ENCODE measurements at regions not wholly inside any gene's neighbourhood (a gene's known extent, or its start where the extent isn't known, plus 50 kb on each side); places are given as distances from the start of the nearest gene placed in this dataset.
"Not testable (repeated sequence)": the region's sequence is repeated elsewhere in the genome, so short reads cannot be mapped to it uniquely, and the experiment has no call there.

DNA sequence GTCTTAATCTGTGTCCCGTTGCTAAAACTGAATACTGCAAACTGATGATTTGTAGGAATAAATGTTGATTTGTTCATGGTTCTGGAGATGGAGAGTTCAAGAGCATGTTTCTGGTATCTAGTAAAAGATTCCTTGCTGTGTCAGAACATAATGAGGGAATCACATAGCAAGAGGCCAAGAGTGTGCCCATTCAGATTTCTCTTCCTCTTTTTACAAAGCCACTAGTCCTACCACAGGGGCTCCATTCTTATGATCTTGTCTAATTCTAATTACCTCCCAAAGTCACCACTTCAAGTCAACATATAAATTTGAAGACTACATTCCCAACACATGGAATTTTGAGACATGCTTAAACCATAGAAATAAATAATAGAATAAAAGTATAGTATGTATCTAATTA, 608.8 kb upstream of the EPHA5 start:
- no peak for DNase-seq (ENCODE audit: low read depth in 2 of 2)

DNA sequence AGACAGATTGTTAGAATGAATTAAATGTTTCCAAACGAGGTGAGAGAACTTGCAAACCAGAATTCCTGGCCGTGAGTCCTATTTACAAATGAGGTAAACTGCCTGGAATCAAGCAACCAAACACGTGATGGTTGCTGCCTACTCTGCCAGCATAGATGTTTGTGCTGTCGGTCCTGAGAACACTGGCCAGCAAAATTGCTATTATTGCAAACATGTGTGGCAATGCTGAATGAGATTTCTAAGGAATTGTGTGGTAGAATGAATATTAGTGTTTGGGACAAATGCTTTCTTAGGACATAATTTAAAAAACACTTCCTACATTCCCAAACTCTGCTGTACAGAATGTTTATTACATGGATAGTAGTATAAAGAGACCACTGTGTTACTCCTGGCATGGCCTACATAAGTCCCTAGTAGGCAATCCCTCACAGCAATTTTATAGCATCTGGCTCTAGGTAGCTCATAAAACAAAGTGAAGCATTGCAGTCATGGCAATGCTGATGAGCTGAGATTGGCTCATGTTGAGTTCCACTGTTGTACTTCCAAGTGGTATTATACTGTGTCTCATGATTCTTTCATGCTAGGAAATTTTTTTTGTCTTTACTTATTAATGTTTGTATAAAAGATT, 605.2 kb upstream of the EPHA5 start:
- DNase-seq (ENCODE audit: low read depth in 2 of 2), result no peak

DNA sequence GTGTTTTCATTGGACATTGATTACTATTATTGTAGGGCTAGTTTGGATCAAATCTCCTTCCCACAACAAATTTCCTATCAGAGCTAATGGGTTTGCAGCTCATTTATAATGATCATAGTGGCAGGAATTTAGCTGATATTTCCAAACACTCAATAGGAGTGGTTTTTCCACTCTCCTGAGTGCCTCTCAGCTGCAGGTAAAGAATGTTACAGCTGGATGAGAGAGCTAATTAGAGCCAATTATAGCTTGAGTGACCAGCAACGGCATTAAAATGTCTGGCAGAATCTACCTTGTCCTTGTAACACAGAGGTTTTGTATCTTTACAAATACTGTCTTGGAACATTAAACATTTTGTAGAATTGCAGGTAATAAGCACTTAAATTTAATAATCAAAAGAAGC, 602.8 kb upstream of the EPHA5 start:
- no peak for DNase-seq (ENCODE audit: low read depth in 2 of 2)

DNA sequence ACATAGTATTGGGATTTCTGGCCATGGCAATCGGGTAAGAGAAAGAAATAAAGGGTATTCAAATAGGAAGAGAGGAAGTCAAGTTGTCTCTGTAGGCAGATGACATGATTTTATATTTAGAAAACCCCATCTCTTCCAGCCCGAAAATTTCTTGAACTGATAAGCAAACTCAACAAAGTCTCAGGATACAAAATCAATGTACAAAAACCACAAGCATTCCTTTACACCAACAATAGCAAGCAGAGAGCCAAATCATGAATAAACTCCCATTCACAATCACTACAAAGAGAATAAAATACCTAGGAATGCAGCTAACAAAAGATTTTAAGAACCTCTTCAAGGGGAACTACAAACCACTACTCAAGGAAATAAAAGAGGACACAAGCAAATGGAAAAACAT, 600.1 kb upstream of the EPHA5 start:
- DNase-seq (ENCODE audit: low read depth in 2 of 2), result not testable (repeated sequence)

DNA sequence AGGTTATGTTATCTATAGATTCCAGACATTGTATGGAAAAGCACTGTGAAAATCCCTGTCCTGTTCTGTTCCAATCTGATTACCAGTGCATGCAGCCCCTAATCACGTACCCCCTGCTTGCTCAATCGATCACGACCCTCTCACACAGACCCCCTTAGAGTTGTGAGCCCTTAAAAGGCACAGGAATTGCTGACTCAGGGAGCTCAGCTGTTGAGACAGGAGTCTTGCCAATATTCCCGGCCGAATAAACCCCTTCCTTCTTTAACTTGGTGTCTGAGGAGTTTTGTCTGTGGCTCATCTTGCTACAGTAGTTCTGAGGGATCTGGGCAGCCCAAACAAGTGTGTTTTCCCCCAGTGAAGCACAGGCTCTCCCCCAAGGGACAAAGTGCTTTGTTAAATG, 596.3 kb upstream of the EPHA5 start:
- not testable (repeated sequence) for DNase-seq (ENCODE audit: low read depth in 2 of 2)

DNA sequence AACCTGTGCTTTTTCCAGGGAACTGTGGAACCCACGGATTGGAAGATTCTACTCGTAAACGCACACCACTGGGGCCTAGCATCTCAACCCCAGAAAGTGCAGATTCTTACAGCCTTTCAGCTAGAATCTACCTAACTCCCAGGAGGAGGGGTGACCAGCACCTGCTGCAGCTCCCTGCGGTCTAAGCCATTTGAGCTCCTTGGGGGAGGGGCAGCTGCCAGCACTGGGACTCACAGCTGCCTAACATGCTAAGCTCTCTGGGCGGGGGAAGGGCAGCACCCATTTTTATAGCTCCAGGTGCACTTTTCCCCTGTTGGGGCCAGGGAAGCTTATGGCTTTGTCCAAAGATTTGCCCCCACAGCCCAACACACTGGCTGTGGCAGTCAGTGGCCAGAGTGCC, 595.7 kb upstream of the EPHA5 start:
- DNase-seq (ENCODE audit: low read depth in 2 of 2), result no peak

DNA sequence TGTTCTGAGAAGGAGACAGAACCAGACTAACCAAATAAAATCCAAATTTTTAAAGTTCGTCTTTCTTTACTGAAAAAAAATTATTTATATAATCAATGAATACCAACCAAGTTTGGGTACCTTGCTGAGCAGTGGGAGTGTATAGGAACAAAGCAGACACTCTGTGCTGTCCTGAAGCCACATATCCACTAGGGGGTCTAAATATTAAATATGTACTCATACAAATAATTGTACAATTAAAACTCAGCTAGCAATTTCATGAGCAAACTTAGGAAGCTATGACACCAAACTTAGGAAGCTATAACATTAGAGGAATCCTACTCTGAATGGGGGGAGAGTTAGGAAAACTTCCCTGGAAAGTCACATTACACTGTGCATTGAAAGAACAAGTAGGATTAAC, 582.0 kb upstream of the EPHA5 start:
- DNase-seq (ENCODE audit: low read depth in 2 of 2), result no peak

DNA sequence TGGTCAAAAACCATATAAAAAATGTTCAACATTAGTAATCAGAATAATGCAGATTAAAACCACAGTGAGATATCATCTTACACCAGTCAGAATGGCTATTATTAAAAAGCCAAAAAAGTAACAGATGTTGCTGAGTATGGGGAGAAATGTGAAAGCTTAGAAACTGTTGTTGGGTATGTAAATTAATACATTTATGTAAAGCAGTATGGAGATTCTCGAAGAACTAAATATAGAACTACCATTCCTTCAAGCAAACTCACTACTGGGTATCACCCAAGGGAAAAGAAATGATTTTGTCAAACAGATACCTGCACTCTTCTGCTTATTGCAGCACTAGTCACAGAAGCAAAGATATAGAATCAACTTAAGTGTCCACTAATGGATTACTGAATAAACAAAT, 576.4 kb upstream of the EPHA5 start:
- DNase-seq (ENCODE audit: low read depth in 2 of 2), result no peak

DNA sequence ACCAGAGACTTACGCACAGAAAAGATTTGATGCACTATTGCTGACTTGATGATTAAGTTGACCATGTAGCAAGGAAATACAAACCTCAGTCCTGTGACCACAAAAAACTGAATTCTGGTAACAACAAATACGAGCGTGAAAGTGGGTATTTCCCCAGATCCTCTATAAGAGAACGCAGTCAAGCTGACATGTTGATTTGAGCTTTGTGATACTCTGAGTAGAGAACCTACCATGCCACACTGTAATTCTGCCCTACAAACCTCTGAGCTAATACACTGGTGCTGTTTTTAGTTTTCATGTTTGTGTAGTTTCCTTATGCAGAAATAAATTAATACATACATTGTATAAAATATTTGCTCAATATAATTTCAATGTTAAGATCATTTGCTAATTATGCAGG, 565.6 kb upstream of the EPHA5 start:
- no peak for DNase-seq (ENCODE audit: low read depth in 2 of 2)

DNA sequence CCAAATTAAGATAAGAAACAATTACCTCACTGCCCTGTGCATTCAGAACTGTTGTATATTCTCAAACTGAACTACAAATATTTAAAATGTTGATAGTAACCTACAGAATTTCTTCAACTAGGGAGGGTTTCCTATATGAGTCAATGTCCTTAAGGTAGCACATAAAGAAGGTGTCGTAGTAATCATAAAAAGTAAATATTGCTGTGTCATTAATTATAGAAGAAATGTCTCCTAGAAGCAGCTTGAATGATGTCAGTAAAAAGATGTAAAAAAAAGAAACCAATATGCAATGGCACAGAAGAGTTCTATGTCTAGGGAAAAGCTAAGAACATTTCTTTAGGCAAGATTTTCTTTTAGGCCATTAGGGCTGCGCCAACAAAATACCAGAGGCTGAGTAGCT, 559.6 kb upstream of the EPHA5 start:
- no peak for DNase-seq (ENCODE audit: low read depth in 2 of 2)

DNA sequence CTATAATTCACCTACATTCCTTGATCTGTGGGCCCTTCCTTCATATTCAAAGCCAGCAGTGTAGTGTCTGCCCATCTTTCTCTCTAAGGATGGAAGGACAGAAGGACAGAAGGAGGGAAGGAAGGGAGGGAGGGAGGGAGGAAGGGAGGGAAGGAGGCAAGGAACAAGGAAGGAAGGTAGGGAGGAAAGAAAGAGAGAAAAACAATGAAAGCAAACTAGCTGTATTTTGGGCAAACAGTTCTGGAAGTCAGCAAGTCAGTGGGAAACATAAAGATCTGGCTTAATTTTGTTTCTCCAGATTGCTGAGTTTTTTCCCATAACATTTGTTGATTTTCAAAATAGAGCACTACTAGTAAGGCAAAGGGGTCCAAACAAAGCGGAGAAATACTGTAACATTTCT, 555.2 kb upstream of the EPHA5 start:
- DNase-seq (ENCODE audit: low read depth in 2 of 2), result no peak

DNA sequence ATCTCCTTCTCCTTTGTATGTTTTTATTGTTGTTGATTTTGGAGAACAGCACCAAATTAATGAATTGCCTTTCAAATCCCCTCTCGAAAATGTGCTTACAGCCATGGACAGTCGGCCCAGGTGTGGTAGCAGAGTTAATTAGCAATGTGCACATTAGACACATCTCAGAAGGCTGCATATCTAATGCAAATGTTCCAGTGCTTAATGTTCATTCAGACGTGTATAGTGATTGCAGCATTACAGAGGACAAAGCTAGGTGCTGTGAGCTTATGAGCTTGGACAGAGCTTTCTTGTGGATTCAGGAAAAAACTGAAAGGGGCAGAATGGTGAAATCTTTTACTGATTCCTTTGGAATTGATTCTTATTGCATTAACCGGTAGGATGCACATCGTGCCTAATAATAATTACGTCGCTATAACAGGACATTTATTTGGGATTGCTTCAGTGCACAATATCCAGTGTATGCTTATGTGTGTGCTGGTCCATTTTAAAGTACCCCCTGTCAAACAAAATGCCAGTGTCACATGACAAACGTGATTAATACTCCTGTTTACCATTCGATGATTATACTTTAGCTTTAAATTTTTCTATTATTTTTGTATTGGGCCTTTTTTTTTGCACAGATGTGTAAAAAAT, 552.9 kb upstream of the EPHA5 start:
- DNase-seq (ENCODE audit: low read depth in 2 of 2), result no peak

DNA sequence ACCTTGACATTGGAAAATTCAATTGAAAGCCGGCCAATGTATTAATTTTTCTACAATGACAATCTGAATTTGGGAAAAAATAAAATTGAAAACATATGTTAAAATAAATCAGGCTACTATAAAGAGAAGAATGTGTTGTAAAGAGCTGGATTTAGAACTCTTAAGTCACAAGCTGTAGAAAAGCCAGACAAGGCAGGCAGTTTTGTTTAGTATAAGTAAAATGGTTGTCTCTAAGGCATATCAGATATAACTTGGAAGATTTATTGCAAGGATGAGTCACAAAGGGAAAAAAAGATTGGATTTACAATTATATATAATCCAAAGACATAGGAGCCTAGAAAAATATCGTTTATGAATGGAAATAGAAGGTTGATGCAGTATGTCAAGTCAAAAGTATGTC, 549.1 kb upstream of the EPHA5 start:
- DNase-seq (ENCODE audit: low read depth in 2 of 2), result no peak

DNA sequence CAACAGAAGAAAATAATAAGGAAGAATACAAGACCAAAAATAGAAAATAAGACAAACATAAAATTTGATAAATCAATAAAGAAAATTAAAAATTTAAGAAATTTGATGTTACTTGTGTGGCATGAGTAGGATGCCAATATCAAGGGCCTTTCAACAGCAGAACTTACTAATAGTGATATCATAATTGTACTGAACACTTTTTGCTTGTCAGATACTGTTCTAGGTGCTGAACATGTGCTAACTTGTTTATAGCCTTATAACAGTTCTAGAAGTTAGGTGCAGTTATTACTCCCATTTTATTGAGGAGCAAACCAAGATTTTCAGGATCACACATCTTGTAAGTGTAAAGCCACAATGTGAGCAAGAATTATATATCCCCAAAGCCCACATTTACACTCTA, 546.0 kb upstream of the EPHA5 start:
- DNase-seq (ENCODE audit: low read depth in 2 of 2), result no peak

DNA sequence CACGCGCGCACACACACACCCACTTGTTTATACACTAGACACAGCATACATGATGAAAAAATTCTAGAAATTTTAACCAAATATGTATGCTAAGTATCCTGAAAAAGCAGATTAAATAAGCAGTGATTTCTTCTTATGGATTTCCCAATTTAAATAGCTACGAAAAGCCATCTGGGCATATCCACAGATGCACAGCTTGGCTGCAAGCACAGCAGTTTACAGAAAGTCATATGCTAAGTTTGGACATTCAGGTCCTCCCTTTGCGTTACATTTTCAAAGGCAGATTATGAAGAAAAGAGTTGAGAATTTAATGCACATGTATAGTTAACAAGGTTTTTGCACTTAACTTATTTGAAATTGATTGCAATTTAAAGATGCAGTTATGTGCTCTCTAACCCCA, 542.2 kb upstream of the EPHA5 start:
- no peak for DNase-seq (ENCODE audit: low read depth in 2 of 2)

DNA sequence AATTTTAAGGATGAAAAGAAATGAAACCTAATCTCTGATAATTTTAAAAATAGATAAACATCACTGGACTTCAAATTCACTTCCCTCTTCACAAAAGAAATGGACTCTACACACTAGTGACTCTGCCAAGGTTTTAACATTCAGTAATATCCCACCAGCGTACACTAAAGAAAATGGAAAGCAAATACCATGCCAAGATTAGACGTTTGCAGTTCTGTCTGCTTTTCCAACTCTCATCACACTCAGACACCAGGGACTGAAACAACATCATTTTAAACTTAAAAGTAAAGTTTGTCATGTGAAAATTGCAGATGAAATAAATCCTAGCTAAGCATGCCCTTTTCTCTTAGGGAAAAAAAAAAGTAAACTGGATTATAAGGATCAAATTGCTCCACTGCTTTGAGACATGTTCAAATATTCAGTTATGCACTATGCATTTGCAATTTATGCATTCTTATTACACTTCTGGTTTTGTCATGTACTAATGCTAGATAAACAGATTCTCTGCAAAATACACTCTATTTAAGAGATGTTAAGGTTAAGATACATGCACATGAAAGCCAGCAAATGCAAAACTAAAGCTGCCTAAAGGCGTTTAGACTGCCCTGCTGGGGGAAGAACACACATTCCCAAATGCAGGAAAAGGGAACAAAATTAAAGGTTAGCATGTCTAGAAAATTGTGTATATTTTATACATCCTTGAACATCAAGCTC, 534.4 kb upstream of the EPHA5 start:
- no peak for DNase-seq (ENCODE audit: low read depth in 2 of 2)

DNA sequence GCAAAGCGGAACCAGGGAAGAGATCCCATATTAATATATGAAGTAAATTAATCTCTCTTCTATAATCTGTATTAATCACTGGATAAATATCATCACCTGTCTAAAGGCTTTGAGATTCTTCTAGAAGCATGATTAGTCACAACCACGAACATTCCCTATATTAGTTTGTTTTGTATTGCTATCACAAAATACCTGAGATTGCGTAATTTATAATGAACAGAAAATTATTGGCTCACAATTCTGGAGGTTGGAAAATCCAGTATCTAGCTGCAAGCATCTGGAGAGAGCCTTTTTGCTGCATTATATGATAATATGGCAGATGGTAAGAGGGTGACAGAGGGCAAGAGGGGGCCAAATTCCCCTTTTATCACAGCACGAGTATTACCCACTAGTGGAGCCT, 532.6 kb upstream of the EPHA5 start:
- DNase-seq (ENCODE audit: low read depth in 2 of 2), result no peak

DNA sequence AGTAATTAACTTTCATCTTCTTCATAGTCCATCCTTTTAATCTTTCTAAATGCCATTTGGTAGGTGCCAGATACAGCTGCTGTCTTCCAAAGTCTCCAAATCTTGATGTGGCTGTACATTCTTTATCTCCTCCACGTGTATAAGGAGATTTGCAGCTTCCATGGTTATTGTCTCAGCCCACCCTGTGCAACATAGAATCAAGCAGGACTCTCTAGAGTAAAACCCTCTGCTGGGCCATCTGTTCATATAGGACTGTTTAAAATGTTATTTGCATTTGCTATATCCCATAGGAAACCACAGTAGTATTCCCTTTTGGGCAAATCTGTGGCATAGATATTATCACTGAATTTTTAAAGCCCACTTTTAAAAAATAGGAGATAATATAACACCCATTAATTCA, 527.2 kb upstream of the EPHA5 start:
- DNase-seq (ENCODE audit: low read depth in 2 of 2), result no peak

DNA sequence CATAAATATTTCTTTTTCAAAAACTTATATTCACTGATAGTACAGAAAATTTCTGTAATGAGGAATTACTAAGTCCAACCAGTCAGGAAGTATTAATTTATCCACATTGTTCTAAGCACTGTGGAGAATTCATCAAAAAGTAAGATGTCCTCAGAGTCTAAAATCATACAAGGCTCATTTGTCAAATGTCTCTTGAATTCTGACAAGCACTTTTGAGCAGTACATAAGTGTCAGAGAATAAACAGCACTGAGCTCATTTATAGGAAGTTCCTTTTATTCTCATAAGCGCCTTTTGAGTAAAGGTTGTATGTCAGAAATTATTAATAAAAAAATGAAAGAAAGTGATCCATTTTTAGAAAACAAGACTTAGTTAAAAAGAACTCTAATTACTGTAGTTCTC, 523.2 kb upstream of the EPHA5 start:
- DNase-seq (ENCODE audit: low read depth in 2 of 2), result no peak

DNA sequence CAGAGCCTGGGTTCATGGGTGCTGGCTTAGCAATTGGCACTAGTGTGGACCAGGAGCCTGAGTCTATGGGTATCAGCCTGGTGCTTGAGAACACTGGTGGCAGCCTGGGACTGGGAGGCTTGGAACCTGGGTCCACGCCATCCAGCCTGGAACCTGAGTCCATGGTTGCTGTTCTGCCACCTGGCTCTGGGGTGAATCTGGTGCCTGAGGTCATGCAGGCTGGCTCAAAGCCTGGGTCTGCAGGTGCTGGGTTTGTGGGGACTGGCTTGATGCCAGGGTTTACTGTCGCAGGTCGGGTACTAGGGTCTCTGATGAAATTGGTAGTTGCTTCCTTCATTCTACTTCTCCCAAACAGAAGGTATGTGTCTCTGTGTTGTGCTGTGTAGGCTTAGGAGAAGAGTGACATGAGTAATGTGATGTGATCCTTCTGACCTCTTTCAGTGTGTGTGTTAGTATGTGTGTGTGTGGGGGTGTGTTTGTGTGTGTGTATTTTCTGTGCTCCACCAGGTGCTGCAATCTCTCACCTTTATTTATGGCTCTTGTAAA, 517.0 kb upstream of the EPHA5 start:
- no peak for DNase-seq (ENCODE audit: low read depth in 2 of 2)

DNA sequence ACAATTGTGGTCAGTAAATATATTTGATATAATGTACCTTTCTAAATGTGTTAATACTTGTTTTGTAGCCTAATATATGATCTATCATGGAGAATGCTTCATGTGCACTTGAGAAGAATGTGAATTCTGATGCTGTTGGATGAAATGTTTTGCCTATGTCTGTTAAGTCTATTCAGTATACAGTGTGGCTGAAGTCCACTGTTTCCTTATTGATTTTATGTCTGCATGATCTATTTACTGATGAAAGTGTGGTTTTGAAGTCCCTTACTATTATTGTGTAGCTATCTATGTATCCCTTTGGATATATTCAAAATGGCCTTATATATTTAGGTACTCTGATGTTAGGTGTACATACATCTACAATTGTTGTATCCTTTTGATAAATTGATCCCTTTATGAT, 515.8 kb upstream of the EPHA5 start:
- no peak for DNase-seq (ENCODE audit: low read depth in 2 of 2)

DNA sequence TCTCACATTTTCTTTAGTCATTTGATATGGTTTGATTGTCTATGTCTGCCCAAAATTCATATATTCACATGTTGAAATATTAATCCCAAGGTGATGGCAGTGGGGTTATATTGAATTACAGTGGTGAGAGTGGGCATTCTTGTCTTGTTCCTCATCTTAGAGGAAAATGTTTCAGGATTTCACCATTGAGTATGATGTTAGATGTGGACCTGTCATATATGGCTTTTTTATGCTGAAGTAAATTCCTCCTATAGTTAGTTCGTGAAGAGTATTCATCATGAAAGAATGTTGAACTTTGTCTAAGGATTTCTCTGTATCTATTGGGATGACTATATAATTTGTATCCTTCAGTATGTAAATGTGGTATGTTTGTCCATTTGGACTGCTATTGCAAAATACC, 512.3 kb upstream of the EPHA5 start:
- DNase-seq (ENCODE audit: low read depth in 2 of 2), result no peak

DNA sequence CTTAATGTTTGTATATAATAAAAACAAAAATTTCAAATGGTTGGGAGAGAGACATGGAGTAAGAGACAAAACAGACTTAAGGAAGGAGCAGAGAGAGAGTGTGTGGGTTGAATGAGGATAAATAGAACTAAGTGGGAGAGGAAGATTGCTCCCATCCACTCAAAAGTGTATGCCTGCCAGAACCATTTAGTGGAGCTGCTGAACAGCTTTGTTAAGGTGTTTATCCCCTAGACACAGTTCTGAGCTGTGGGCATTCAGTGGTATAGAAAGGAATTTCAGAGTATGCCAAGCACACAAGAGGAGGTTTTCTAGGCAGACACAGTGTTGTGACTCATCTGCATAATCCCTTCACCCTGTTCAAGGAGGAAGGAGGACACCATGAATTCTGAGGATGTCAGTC, 508.6 kb upstream of the EPHA5 start:
- DNase-seq (ENCODE audit: low read depth in 2 of 2), result no peak
